Adrenal gland (tissue), 5 donors: ENCODE measurements at regions not wholly inside any gene's neighbourhood (a gene's known extent, or its start where the extent isn't known, plus 50 kb on each side); places are given as distances from the start of the nearest gene placed in this dataset.

Source experiments
- POLR2A ChIP-seq, 2 donors: fragments of 450-650 bp; IDR thresholded peaks; one replicate each; pipeline ENCODE4 v1.6.1; 2017; ENCODE audit warnings: antibody characterized with exemption in 2 of 2, mild to moderate bottlenecking in 2 of 2, moderate library complexity in 1 of 2
- TF ChIP-seq, protein P1 (sequence below), 6 experiments: fragments of 450-650 bp in 4 of 6; fragments of 200-600 bp in 2 of 6; sonication (generic) in 1 of 6; IDR thresholded peaks; 1 replicate in 5 of 6; 2 replicates in 1 of 6; pipeline versions ENCODE4 v1.5.1 to v1.8.0; 2016 to 2021; ENCODE audit warnings: antibody characterized with exemption in 6 of 6, mild to moderate bottlenecking in 2 of 6, moderate library complexity in 1 of 6
- donor health status: DM: no; HTN: no; CAD: no.

DNA sequence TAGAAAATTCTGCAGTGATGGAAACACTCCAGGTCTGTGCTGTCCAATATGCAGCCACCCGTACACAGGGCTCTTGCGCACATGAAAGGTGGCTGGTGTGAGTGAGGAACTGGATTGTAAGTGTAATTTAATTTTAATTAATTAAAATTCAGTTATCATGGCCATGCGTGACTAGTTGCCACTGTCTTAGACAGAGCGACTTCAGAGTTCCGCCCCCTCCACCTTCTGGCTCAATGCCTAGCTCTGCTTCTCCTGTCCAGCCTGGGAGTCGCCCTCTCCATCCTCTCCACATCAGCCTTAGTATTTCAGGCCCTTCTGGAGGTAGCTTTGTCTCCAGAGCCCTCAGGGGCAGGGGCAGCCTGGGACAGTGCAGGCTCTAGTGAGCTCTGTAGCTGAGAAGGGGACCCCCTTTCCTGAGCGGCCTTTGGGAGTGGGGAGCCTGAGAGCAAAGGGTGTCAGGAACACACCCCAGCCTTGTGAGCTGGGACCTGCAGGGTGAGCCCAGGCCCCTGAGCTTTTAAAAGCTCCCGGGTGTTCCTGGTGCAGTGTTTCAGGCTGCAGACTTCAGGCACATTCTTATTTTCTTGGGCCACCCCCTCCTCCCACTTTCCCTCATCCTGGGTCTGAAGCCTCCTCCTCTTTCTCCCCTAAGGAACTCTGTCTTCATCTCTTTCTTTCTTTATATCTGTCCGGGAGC lies 99.4 kb downstream of the IRF8 start:
- no peak for TF ChIP-seq POLR2A (IDR thresholded peaks at IDR 0.05)
- TF ChIP-seq, protein P1, sequence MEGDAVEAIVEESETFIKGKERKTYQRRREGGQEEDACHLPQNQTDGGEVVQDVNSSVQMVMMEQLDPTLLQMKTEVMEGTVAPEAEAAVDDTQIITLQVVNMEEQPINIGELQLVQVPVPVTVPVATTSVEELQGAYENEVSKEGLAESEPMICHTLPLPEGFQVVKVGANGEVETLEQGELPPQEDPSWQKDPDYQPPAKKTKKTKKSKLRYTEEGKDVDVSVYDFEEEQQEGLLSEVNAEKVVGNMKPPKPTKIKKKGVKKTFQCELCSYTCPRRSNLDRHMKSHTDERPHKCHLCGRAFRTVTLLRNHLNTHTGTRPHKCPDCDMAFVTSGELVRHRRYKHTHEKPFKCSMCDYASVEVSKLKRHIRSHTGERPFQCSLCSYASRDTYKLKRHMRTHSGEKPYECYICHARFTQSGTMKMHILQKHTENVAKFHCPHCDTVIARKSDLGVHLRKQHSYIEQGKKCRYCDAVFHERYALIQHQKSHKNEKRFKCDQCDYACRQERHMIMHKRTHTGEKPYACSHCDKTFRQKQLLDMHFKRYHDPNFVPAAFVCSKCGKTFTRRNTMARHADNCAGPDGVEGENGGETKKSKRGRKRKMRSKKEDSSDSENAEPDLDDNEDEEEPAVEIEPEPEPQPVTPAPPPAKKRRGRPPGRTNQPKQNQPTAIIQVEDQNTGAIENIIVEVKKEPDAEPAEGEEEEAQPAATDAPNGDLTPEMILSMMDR (IDR thresholded peaks at IDR 0.05): no peak
